OCI-LY7 (cell line): ENCODE measurements at regions not wholly inside any gene's neighbourhood (a gene's known extent, or its start where the extent isn't known, plus 50 kb on each side); places are given as distances from the start of the nearest gene placed in this dataset.

Source experiments
- BruUV-seq: library from RNA; stranded (reverse); fragments of 400-500 nt; replicated peaks from 2 replicates; lab custom pipeline; 2021; lab: Mats Ljungman, UMichigan
- CTCF ChIA-PET: fragments of 300-600 bp; sonication (Branson Sonifier 250); formaldehyde crosslinking; loops from one replicate; lab custom pipeline; 2022; ENCODE audit warnings: antibody characterized with exemption; ENCODE audit not compliant: unreplicated experiment; lab: Charles Lee
- POLR2A ChIA-PET: fragments of 300-600 bp; sonication (Branson Sonifier 250); formaldehyde crosslinking; loops from one replicate; lab custom pipeline; 2022; ENCODE audit warnings: antibody characterized with exemption; lab: Charles Lee
- DNase-seq: peaks from one replicate; pipeline ENCODE4 v3.0.0-alpha.2; 2015; ENCODE audit warnings: low spot score
- H2AFZ ChIP-seq: fragments of 200-600 bp; sonication (generic), shearing (Covaris generic); 2 replicates; pipeline ENCODE4 v1.6.1; 2014; ENCODE audit warnings: mild to moderate bottlenecking, antibody characterized with exemption, low read length, moderate library complexity
- H3K27ac ChIP-seq: fragments of 200-600 bp; sonication (generic); 2 replicates; pipeline ENCODE4 v1.5.1; 2014; ENCODE audit warnings: mixed run types, low read depth, mild to moderate bottlenecking, moderate library complexity, low read length, inconsistent platforms; ENCODE audit not compliant: poor library complexity, severe bottlenecking
- H3K36me3 ChIP-seq: fragments of 200-600 bp; sonication (generic); 2 replicates; pipeline ENCODE4 v1.6.1; 2014; ENCODE audit warnings: mild to moderate bottlenecking, antibody characterized with exemption, low read length, moderate library complexity, mixed read lengths; ENCODE audit not compliant: insufficient read depth
- H3K4me1 ChIP-seq: fragments of 200-600 bp; sonication (generic); 2 replicates; pipeline ENCODE4 v1.5.1; 2014; ENCODE audit warnings: mild to moderate bottlenecking, low read length; ENCODE audit not compliant: insufficient read depth, poor library complexity, severe bottlenecking
- H3K4me2 ChIP-seq: fragments of 200-600 bp; sonication (generic); 2 replicates; pipeline ENCODE4 v1.6.1; 2014; ENCODE audit warnings: mild to moderate bottlenecking, low read length
- H3K4me3 ChIP-seq: fragments of 200-600 bp; sonication (generic); 2 replicates; pipeline ENCODE4 v1.5.1; 2014; ENCODE audit warnings: mild to moderate bottlenecking, low read depth, low read length; ENCODE audit not compliant: poor library complexity, severe bottlenecking
- H3K79me2 ChIP-seq: fragments of 200-600 bp; sonication (generic); 2 replicates; pipeline ENCODE4 v1.6.1; 2016; ENCODE audit warnings: low read depth, mild to moderate bottlenecking, low read length, moderate library complexity, mixed read lengths; ENCODE audit not compliant: insufficient read depth
- H3K9me2 ChIP-seq: fragments of 200-600 bp; sonication (generic); 2 replicates; pipeline ENCODE4 v1.6.1; 2016; ENCODE audit warnings: mild to moderate bottlenecking, low read length, mixed read lengths; ENCODE audit not compliant: insufficient read depth
- H3K9me3 ChIP-seq: fragments of 200-600 bp; sonication (generic); 2 replicates; pipeline ENCODE4 v1.6.1; 2014; ENCODE audit warnings: mild to moderate bottlenecking, mixed run types, low read length, mixed read lengths
- H4K20me1 ChIP-seq: fragments of 200-600 bp; sonication (generic); 2 replicates; pipeline ENCODE4 v1.6.1; 2014; ENCODE audit warnings: mild to moderate bottlenecking, antibody characterized with exemption, low read length, moderate library complexity, mixed read lengths; ENCODE audit not compliant: insufficient read depth
- CTCF ChIP-seq: fragments of 200-600 bp; sonication (generic); conservative IDR thresholded peaks from 2 replicates; pipeline ENCODE4 v1.5.1; 2014; ENCODE audit warnings: mild to moderate bottlenecking, antibody characterized with exemption, low read length, moderate library complexity, mixed read lengths
- EZH2phosphoT487 ChIP-seq: fragments of 200-600 bp; sonication (generic); IDR thresholded peaks from 2 replicates; pipeline ENCODE4 v1.6.1; 2018; ENCODE audit warnings: low read depth, borderline replicate concordance, mild to moderate bottlenecking, mixed run types, antibody characterized with exemption, low read length, moderate library complexity, mixed read lengths
- intact Hi-C: fragments of 100-400 bp; cut with micrococcal nuclease; formaldehyde crosslinking; loops from one replicate; pipeline ENCODE4 v1.10.0; 2022; ENCODE audit not compliant: unreplicated experiment

- CTCF ChIA-PET, result interaction anchor here (0.5 kb wide), 1 partner anchor 154 kb away, joined by 3 read pairs; no protein-coding TSS in a partner anchor
- Histone ChIP-seq H3K36me3 (no peaks in the 10 kb centered on the region), H2AFZ (no peak overlapping the region), H3K4me3 (no peak overlapping the region), H3K4me1 (no peaks in the 10 kb centered on the region), H3K9me2 (no peaks in the 10 kb centered on the region), H3K27ac (no peak overlapping the region), H3K9me3 (no peaks in the 10 kb centered on the region), H3K4me2 (no peak overlapping the region), H3K79me2 (no peaks in the 10 kb centered on the region), H4K20me1 (no peaks in the 10 kb centered on the region)
- no TSS peak for BruUV-seq
- TF ChIP-seq CTCF (no peak), EZH2phosphoT487 (no peak)
- no peak for DNase-seq
- intact Hi-C loops, result no loop called here
- POLR2A ChIA-PET, result interaction anchor here (1.0 kb wide), 1 partner anchor 971 kb away, joined by 5 read pairs; no protein-coding TSS in a partner anchor
Measured at GRCh38 chr5:144026286-144026685, 144.2 kb downstream of the YIPF5 start.

DNA sequence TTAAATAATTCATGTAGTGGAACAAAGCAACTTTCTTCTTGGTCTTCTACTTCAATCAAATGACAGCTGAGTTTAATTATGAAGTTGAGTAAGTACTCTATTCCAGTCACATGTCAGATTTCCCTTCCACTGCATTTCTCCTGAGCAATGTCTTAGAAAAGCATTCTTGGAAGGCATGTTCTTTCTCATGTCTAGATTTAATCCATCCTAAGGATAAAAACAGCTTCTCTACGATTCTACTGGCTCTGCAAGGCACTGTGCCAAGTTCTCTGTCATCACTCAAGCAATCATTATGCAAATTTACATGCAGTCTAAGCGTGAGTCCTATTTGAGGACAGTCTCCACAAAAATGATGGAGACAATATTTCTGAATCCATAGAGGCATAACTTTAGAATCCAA is 142.4 kb downstream of the YIPF5 start:
- no peak for DNase-seq
- H2AFZ ChIP-seq, result no peak overlapping the region
- H3K4me1 ChIP-seq, result no peaks in the 10 kb centered on the region
- TF ChIP-seq EZH2phosphoT487 (no peak), CTCF (no peak)
- intact Hi-C loops, result no loop called here
- POLR2A ChIA-PET, result no interaction called here
- H3K4me2 ChIP-seq, result no peak overlapping the region
- no peak overlapping the region for H3K4me3 ChIP-seq
- CTCF ChIA-PET, result no interaction called here
- H3K9me2 ChIP-seq, result no peaks in the 10 kb centered on the region
- BruUV-seq, result no TSS peak
- H3K9me3 ChIP-seq, result no peaks in the 10 kb centered on the region
- no peak overlapping the region for H3K27ac ChIP-seq
- no peaks in the 10 kb centered on the region for H4K20me1 ChIP-seq
- H3K79me2 ChIP-seq, result no peaks in the 10 kb centered on the region
- H3K36me3 ChIP-seq, result no peaks in the 10 kb centered on the region

DNA sequence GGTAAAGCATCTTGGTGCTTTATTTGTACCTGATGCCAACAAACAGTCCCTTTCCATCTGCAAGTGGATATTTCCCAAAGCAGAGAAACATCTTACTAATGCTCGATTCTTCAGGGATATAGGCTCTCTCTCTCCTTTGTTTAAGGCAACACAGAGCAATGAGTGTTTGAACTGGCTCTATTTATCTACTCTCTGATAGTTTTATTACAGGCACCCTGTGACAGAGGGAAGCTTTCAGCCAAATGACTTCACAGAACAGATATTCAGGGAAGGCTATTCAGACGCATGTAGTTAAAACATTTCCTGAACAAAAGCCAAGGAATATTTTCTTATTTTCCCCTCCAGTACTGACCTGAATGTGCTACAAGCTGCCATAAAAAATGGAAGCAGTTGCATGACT is 141.8 kb downstream of the YIPF5 start:
- no peaks in the 10 kb centered on the region for H4K20me1 ChIP-seq
- CTCF ChIA-PET, result no interaction called here
- H3K9me3 ChIP-seq, result no peaks in the 10 kb centered on the region
- POLR2A ChIA-PET, result interaction anchor here (0.6 to 0.7 kb wide), 2 partner anchors 1103 to 1276 kb away, joined by 3 to 4 read pairs; no protein-coding TSS in a partner anchor
- no peak overlapping the region for H3K4me2 ChIP-seq
- no peak overlapping the region for H3K27ac ChIP-seq
- no peaks in the 10 kb centered on the region for H3K36me3 ChIP-seq
- H3K4me1 ChIP-seq, result no peaks in the 10 kb centered on the region
- H3K79me2 ChIP-seq, result no peaks in the 10 kb centered on the region
- no peaks in the 10 kb centered on the region for H3K9me2 ChIP-seq
- TF ChIP-seq CTCF (no peak), EZH2phosphoT487 (no peak)
- H2AFZ ChIP-seq, result no peak overlapping the region
- intact Hi-C loops, result no loop called here
- BruUV-seq, result no TSS peak
- no peak for DNase-seq
- no peak overlapping the region for H3K4me3 ChIP-seq
